SK-N-SH treated with all-trans-retinoic acid at 6 μM for 48 hours (cell line): ENCODE measurements at regions not wholly inside any gene's neighbourhood (a gene's known extent, or its start where the extent isn't known, plus 50 kb on each side); places are given as distances from the start of the nearest gene placed in this dataset.

Source experiments
- ISL1 ChIP-seq: fragments of 250-450 bp; sonication (Bioruptor Pico); IDR thresholded peaks from 2 replicates; pipeline ENCODE4 v2.1.2; 2022; ENCODE audit warnings: mild to moderate bottlenecking, moderate library complexity
- PATZ1 ChIP-seq: fragments of 250-450 bp; sonication (Bioruptor Pico); IDR thresholded peaks from 2 replicates; pipeline ENCODE4 v1.8.0; 2020; ENCODE audit warnings: mild to moderate bottlenecking, moderate library complexity, borderline replicate concordance
- ZNF70 ChIP-seq: fragments of 450-650 bp; formaldehyde crosslinking; IDR thresholded peaks from 2 replicates; pipeline ENCODE4 v1.5.0; 2020; ENCODE audit warnings: mild to moderate bottlenecking, moderate library complexity

DNA sequence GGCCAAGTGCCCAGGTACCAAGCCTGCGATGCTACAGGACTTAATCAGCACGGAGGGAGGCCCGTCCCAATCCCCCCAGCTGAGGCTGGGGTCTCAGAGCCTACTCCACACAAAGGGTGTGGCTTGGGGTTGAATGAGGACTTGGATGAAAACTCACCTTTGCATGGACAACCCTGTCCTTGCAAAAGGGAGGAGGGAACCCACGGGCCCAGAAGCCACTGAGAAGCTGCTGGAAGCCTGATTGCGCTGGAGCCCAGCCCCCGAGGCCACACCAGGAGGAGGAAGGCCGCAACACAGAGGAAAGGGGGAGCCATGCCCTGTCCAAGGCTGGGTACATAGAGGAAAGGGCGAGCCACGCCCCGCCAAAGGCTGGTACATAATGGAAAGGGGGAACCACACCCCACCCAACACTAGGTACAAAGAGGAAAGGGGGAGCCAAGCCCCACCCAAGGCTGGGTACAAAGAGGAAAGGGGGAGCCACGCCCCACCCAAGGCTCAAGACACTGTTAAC is 158.8 kb downstream of the DLL1 start:
- TF ChIP-seq ISL1 (CRISPR knock-in tag) = no peak
- no peak for TF ChIP-seq ZNF70 (CRISPR knock-in tag)
- no peak for TF ChIP-seq PATZ1 (CRISPR knock-in tag)
